ENCODE measurements at regions not wholly inside any gene's neighbourhood (a gene's known extent, or its start where the extent isn't known, plus 50 kb on each side); places are given as distances from the start of the nearest gene placed in this dataset.

DNA sequence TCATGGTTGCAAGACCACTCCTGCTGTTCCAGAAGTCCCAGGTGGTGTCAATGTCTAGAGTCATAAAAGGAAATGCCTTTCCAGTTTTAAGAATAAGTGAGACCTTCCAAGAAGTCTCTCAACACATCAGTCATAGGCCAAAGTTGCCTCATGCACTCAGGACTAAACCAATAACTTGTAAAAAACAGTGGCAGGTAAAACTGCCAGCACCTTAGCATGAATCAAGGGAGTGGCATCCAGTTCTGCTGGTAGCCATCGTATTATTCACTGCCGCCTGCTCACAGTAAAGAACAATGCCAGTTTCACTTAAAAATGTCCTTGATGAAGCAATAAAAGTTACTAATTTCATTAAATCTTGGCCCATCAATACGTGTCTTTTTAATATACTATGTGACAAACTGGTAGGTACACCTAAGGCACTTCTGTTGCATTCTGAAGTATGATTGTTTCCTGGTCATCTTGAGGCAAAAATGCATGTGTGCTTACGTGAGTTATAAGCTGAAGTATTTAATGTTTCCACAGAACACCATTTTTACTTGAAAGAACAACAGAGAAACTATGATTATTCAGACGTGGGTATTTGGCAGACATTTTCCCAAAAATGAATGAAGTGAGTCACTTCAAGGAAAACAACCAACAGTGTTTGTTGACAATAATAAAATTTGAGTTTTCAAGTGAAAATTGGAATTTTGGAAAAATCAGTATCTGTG, 125.2 kb upstream of the SNX19 start:
- TF ChIP-seq CTCF (IDR thresholded peaks at IDR 0.05) (no peak), POLR2A (IDR thresholded peaks at IDR 0.05) (no peak)
